ENCODE measurements at regions not wholly inside any gene's neighbourhood (a gene's known extent, or its start where the extent isn't known, plus 50 kb on each side); places are given as distances from the start of the nearest gene placed in this dataset.

GRCh38 chr4:181674315-181674875, 568.8 kb upstream of the TENM3 start:
- H3K9me3 ChIP-seq (ENCODE audit: control insufficient read depth in 2 of 3, insufficient read depth in 1 of 3, low read length in 3 of 3) = no peaks in the 10 kb centered on the region
- H3K4me3 ChIP-seq (ENCODE audit: low read length in 3 of 3) = no peak overlapping the region
- FAIRE-seq (no peak), DNase-seq (no peak)
- no peaks in the 10 kb centered on the region for H3K27me3 ChIP-seq (ENCODE audit: control insufficient read depth, insufficient read depth, low read length)
- no peaks in the 10 kb centered on the region for H3K36me3 ChIP-seq (ENCODE audit: control insufficient read depth in 2 of 3, insufficient read depth in 3 of 3, low read length in 3 of 3)
- TF ChIP-seq CTCF (IDR thresholded peaks at IDR 0.05; ENCODE audit: borderline replicate concordance, extremely low read depth, insufficient read depth) = no peak
- no peaks in the 10 kb centered on the region for H3K4me1 ChIP-seq (ENCODE audit: control insufficient read depth in 2 of 3, insufficient read depth in 2 of 3, low read depth in 1 of 3, low read length in 3 of 3)
- H3K9ac ChIP-seq (ENCODE audit: low read length in 3 of 3) = no peak overlapping the region
- no peak overlapping the region for H3K27ac ChIP-seq (ENCODE audit: low read depth in 2 of 2, low read length in 2 of 2)
- intact Hi-C loops (cut with DNase I) = no loop called here

- H3K4me3 ChIP-seq (ENCODE audit: low read length in 3 of 3) = no peak overlapping the region
- no peaks in the 10 kb centered on the region for H3K27me3 ChIP-seq (ENCODE audit: control insufficient read depth, insufficient read depth, low read length)
- no peak overlapping the region for H3K27ac ChIP-seq (ENCODE audit: low read depth in 2 of 2, low read length in 2 of 2)
- DNase-seq = no peak
- FAIRE-seq = no peak
- H3K9ac ChIP-seq (ENCODE audit: low read length in 3 of 3) = no peak overlapping the region
- H3K36me3 ChIP-seq (ENCODE audit: control insufficient read depth in 2 of 3, insufficient read depth in 3 of 3, low read length in 3 of 3) = no peaks in the 10 kb centered on the region
- no peaks in the 10 kb centered on the region for H3K9me3 ChIP-seq (ENCODE audit: control insufficient read depth in 2 of 3, insufficient read depth in 1 of 3, low read length in 3 of 3)
- no peak for TF ChIP-seq CTCF (IDR thresholded peaks at IDR 0.05; ENCODE audit: borderline replicate concordance, extremely low read depth, insufficient read depth)
- H3K4me1 ChIP-seq (ENCODE audit: control insufficient read depth in 2 of 3, insufficient read depth in 2 of 3, low read depth in 1 of 3, low read length in 3 of 3) = no peaks in the 10 kb centered on the region
- intact Hi-C loops (cut with DNase I) = no loop called here
Observed at GRCh38 chr4:181676546-181676945, 566.7 kb upstream of the TENM3 start.

GRCh38 chr4:181677201-181677600, 566.0 kb upstream of the TENM3 start:
- no peak overlapping the region for H3K4me3 ChIP-seq (ENCODE audit: low read length in 3 of 3)
- no peaks in the 10 kb centered on the region for H3K36me3 ChIP-seq (ENCODE audit: control insufficient read depth in 2 of 3, insufficient read depth in 3 of 3, low read length in 3 of 3)
- DNase-seq = no peak
- no peak overlapping the region for H3K9ac ChIP-seq (ENCODE audit: low read length in 3 of 3)
- intact Hi-C loops (cut with DNase I) = no loop called here
- no peak for TF ChIP-seq CTCF (IDR thresholded peaks at IDR 0.05; ENCODE audit: borderline replicate concordance, extremely low read depth, insufficient read depth)
- H3K4me1 ChIP-seq (ENCODE audit: control insufficient read depth in 2 of 3, insufficient read depth in 2 of 3, low read depth in 1 of 3, low read length in 3 of 3) = no peaks in the 10 kb centered on the region
- no peaks in the 10 kb centered on the region for H3K9me3 ChIP-seq (ENCODE audit: control insufficient read depth in 2 of 3, insufficient read depth in 1 of 3, low read length in 3 of 3)
- FAIRE-seq = no peak
- H3K27me3 ChIP-seq (ENCODE audit: control insufficient read depth, insufficient read depth, low read length) = no peaks in the 10 kb centered on the region
- H3K27ac ChIP-seq (ENCODE audit: low read depth in 2 of 2, low read length in 2 of 2) = no peak overlapping the region

GRCh38 chr4:181677621-181678020, 565.6 kb upstream of the TENM3 start:
- no peak for FAIRE-seq
- intact Hi-C loops (cut with DNase I) = no loop called here
- DNase-seq = no peak

More at GRCh38 chr4:181677621-181678020, 565.6 kb upstream of the TENM3 start:
- Histone ChIP-seq H3K9ac (ENCODE audit: low read length in 3 of 3) (no peak overlapping the region), H3K27ac (ENCODE audit: low read depth in 2 of 2, low read length in 2 of 2) (no peak overlapping the region), H3K4me1 (ENCODE audit: control insufficient read depth in 2 of 3, insufficient read depth in 2 of 3, low read depth in 1 of 3, low read length in 3 of 3) (no peaks in the 10 kb centered on the region), H3K4me3 (ENCODE audit: low read length in 3 of 3) (no peak overlapping the region), H3K36me3 (ENCODE audit: control insufficient read depth in 2 of 3, insufficient read depth in 3 of 3, low read length in 3 of 3) (no peaks in the 10 kb centered on the region), H3K27me3 (ENCODE audit: control insufficient read depth, insufficient read depth, low read length) (no peaks in the 10 kb centered on the region), H3K9me3 (ENCODE audit: control insufficient read depth in 2 of 3, insufficient read depth in 1 of 3, low read length in 3 of 3) (no peaks in the 10 kb centered on the region)
- TF ChIP-seq CTCF (IDR thresholded peaks at IDR 0.05; ENCODE audit: borderline replicate concordance, extremely low read depth, insufficient read depth) = no peak

Data from kidney (tissue), 13 donors.